Fibroblast of peridontal ligament (primary cell): ENCODE measurements at regions not wholly inside any gene's neighbourhood (a gene's known extent, or its start where the extent isn't known, plus 50 kb on each side); places are given as distances from the start of the nearest gene placed in this dataset.
"Not testable (repeated sequence)": the region's sequence is repeated elsewhere in the genome, so short reads cannot be mapped to it uniquely, and the experiment has no call there.

ENCODE experiments used
- DNase-seq: peaks from one replicate; pipeline ENCODE4 v3.0.0-alpha.2; 2010; ENCODE audit errors: extremely low read depth

- DNase-seq, result peak; percentile 95
These were observed 131.1 kb upstream of the ALDH3B2 start for GRCh38 chr11:67805253-67806126.

- DNase-seq, result peak; percentile 47
These were observed 130.2 kb upstream of the ALDH3B2 start for GRCh38 chr11:67804435-67805252.

- DNase-seq, result not testable (repeated sequence)
These were observed 129.1 kb upstream of the ALDH3B2 start for GRCh38 chr11:67803519-67803918.

GRCh38 chr11:67803055-67803454 is 128.6 kb upstream of the ALDH3B2 start:
- DNase-seq, result not testable (repeated sequence)

- not testable (repeated sequence) for DNase-seq
These were observed 128.2 kb upstream of the ALDH3B2 start for GRCh38 chr11:67802623-67803022.

- not testable (repeated sequence) for DNase-seq
These were observed 127.0 kb upstream of the ALDH3B2 start for GRCh38 chr11:67801397-67801796.

- not testable (repeated sequence) for DNase-seq
These were observed 126.2 kb upstream of the ALDH3B2 start for GRCh38 chr11:67800591-67800990.

- not testable (repeated sequence) for DNase-seq
These were observed 125.4 kb upstream of the ALDH3B2 start for GRCh38 chr11:67799808-67800207.

GRCh38 chr11:67797726-67798521 is 123.5 kb upstream of the ALDH3B2 start:
- DNase-seq, result not testable (repeated sequence)

- no peak for DNase-seq
These were observed 121.3 kb upstream of the ALDH3B2 start for GRCh38 chr11:67795746-67796145.

GRCh38 chr11:67793750-67794149 is 119.3 kb upstream of the ALDH3B2 start:
- not testable (repeated sequence) for DNase-seq

- DNase-seq, result not testable (repeated sequence)
These were observed 118.0 kb upstream of the ALDH3B2 start for GRCh38 chr11:67792273-67792990.

GRCh38 chr11:67791598-67792170 is 117.3 kb upstream of the ALDH3B2 start:
- DNase-seq, result not testable (repeated sequence)

- DNase-seq, result not testable (repeated sequence)
These were observed 113.9 kb upstream of the ALDH3B2 start for GRCh38 chr11:67788341-67788695.

GRCh38 chr11:67787681-67788340 is 113.4 kb upstream of the ALDH3B2 start:
- not testable (repeated sequence) for DNase-seq

GRCh38 chr11:67781967-67782366 is 107.5 kb upstream of the ALDH3B2 start:
- DNase-seq, result not testable (repeated sequence)

- not testable (repeated sequence) for DNase-seq
These were observed 107.1 kb upstream of the ALDH3B2 start for GRCh38 chr11:67781506-67781905.

GRCh38 chr11:67780056-67780455 is 105.6 kb upstream of the ALDH3B2 start:
- no peak for DNase-seq

GRCh38 chr11:67779189-67779875 is 104.9 kb upstream of the ALDH3B2 start:
- DNase-seq, result not testable (repeated sequence)
